ENCODE measurements at regions not wholly inside any gene's neighbourhood (a gene's known extent, or its start where the extent isn't known, plus 50 kb on each side); places are given as distances from the start of the nearest gene placed in this dataset.

- Histone ChIP-seq H4K91ac (replicated peaks; ENCODE audit: insufficient read length, low read length) (no peak overlapping the region), H2BK120ac (replicated peaks; ENCODE audit: low read depth, low read length) (no peak overlapping the region), H3K14ac (ENCODE audit: insufficient read length) (no peak overlapping the region), H3K9ac (replicated peaks in 1 of 4; ENCODE audit: extremely low read depth in 1 of 4, low read depth in 3 of 4, low read length in 3 of 4) (no peak overlapping the region), H3K23ac (ENCODE audit: insufficient read length) (no peak overlapping the region), H3K79me2 (ENCODE audit: control insufficient read depth in 1 of 2, insufficient read depth in 2 of 2, low read length in 2 of 2) (no peaks in the 10 kb centered on the region), H3K36me3 (ENCODE audit: control insufficient read depth in 2 of 4, insufficient read depth in 4 of 4, low read length in 3 of 4) (no peaks in the 10 kb centered on the region), H2BK5ac (ENCODE audit: low read depth, low read length) (no peak overlapping the region), H3K4me1 (replicated peaks in 1 of 4; ENCODE audit: control insufficient read depth in 3 of 4, insufficient read depth in 4 of 4, low read length in 3 of 4) (peaks cover 0 to 4% (median 2%) of the 10 kb centered on the region in 4 experiments; a peak in 2 of 7 replicates), H2AK5ac (ENCODE audit: low read depth, low read length) (no peak overlapping the region), H3K4ac (replicated peaks; ENCODE audit: insufficient read length, low read depth, low read length) (no peak overlapping the region), H4K8ac (ENCODE audit: extremely low read depth, insufficient read depth, low read length) (no peak overlapping the region), H4K20me1 (replicated peaks in 1 of 2; ENCODE audit: control insufficient read depth in 1 of 2, insufficient read depth in 2 of 2, low read length in 2 of 2) (no peaks in the 10 kb centered on the region), H4K5ac (ENCODE audit: insufficient read length, low read depth, low read length) (no peak overlapping the region), H3K79me1 (ENCODE audit: low read depth, low read length) (no peaks in the 10 kb centered on the region), H2BK12ac (ENCODE audit: low read depth, low read length) (no peak overlapping the region), H3K4me2 (ENCODE audit: insufficient read depth in 1 of 2, low read depth in 2 of 2, low read length in 2 of 2) (no peak overlapping the region), H3K4me3 (ENCODE audit: extremely low read depth in 1 of 4, insufficient read depth in 2 of 4, low read depth in 3 of 4, low read length in 4 of 4) (no peak overlapping the region), H3K23me2 (ENCODE audit: low read depth, low read length) (no peaks in the 10 kb centered on the region; the same call in 1 of the 2 replicates), H2BK15ac (ENCODE audit: low read length) (no peak overlapping the region), H2BK20ac (ENCODE audit: low read length) (no peak overlapping the region), H3K27me3 (replicated peaks in 1 of 4; ENCODE audit: control insufficient read depth in 3 of 4, extremely low read depth in 1 of 4, insufficient read depth in 3 of 4, low read length in 3 of 4) (no peaks in the 10 kb centered on the region), H3K56ac (replicated peaks; ENCODE audit: insufficient read length, low read depth, low read length) (no peak overlapping the region), H3K18ac (ENCODE audit: extremely low read depth, low read length) (no peak overlapping the region), H3K27ac (ENCODE audit: low read depth, low read length) (no peak overlapping the region), H3K9me3 (ENCODE audit: insufficient read depth in 2 of 2, low read depth in 1 of 2, low read length in 1 of 2) (no peaks in the 10 kb centered on the region), H2AFZ (ENCODE audit: low read length) (no peak overlapping the region)
- DNase-seq (ENCODE audit: low read depth in 1 of 2, low spot score in 2 of 2), result no peak
- ChIA-PET CTCF (ENCODE audit: partially characterized antibody) (no interaction called here), POLR2A (ENCODE audit: partially characterized antibody) (no interaction called here)
- FAIRE-seq, result no peak
- 84 to 100% methylated on average over 1 to 2 of the region's 2 CpGs for WGBS, 2 experiments (ENCODE audit: extremely low coverage in 1 of 2, insufficient coverage in 1 of 2, insufficient read length in 1 of 2, insufficient replicate concordance in 2 of 2, low coverage in 1 of 2, low lambda C conversion rate in 2 of 2, missing lambda C conversion rate in 1 of 2)
- no peak for TF ChIP-seq USF2 (IDR thresholded peaks at IDR 0.05; ENCODE audit: low read length)
- TF ChIP-seq RXRA (IDR thresholded peaks at IDR 0.05; ENCODE audit: insufficient read depth, low read depth, low read length), result no peak
- TF ChIP-seq MAFK (IDR thresholded peaks at IDR 0.05; ENCODE audit: low read depth, low read length), result no peak
- TF ChIP-seq EGR1 (IDR thresholded peaks at IDR 0.05; ENCODE audit: borderline replicate concordance, low read depth, low read length), result no peak
- no peak for TF ChIP-seq RBBP5 (IDR thresholded peaks at IDR 0.05; ENCODE audit: borderline replicate concordance, low read depth, low read length)
- no peak for TF ChIP-seq CTBP2 (IDR thresholded peaks at IDR 0.05; ENCODE audit: borderline replicate concordance, insufficient read depth, insufficient read length, low read length)
- TF ChIP-seq CBX8 (IDR thresholded peaks at IDR 0.05; ENCODE audit: borderline replicate concordance, low read depth, low read length), result no peak
- no peak for TF ChIP-seq CREB1 (IDR thresholded peaks at IDR 0.05)
- TF ChIP-seq ATF3 (IDR thresholded peaks at IDR 0.05; ENCODE audit: insufficient read depth, low read depth, low read length), result no peak
- TF ChIP-seq SP1 (IDR thresholded peaks at IDR 0.05; ENCODE audit: low read depth, low read length), result no peak
- no peak for TF ChIP-seq CTCF (IDR thresholded peaks at IDR 0.05; ENCODE audit: control extremely low read depth in 1 of 3, insufficient read depth in 1 of 3, low read depth in 1 of 3, low read length in 3 of 3)
These were observed 74.1 kb upstream of the SLC38A2 start for GRCh38 chr12:46446645-46447044.
